Neural cell (in vitro differentiated cells): ENCODE measurements at regions not wholly inside any gene's neighbourhood (a gene's known extent, or its start where the extent isn't known, plus 50 kb on each side); places are given as distances from the start of the nearest gene placed in this dataset.

ENCODE experiments used
- H2AFZ ChIP-seq: fragments of 200-600, 300-800 bp; sonication (generic), shearing (Covaris generic); 2 replicates; pipeline ENCODE4 v1.6.0; 2014; ENCODE audit warnings: low read depth, mild to moderate bottlenecking, antibody characterized with exemption, low read length, moderate library complexity
- H3F3A ChIP-seq: fragments of 200-600 bp; shearing (Covaris generic); 2 replicates; pipeline ENCODE4 v1.6.1; 2016; ENCODE audit warnings: mild to moderate bottlenecking, moderate library complexity, mixed read lengths, antibody characterized with exemption, low read length; ENCODE audit not compliant: insufficient read depth, poor library complexity, severe bottlenecking
- H3K27ac ChIP-seq: fragments of 200-600, 300-800 bp; sonication (generic), shearing (Covaris generic); 2 replicates; pipeline ENCODE4 v1.5.1; 2014; ENCODE audit warnings: mild to moderate bottlenecking, low read length, moderate library complexity
- H3K27me3 ChIP-seq: fragments of 300-800, 200-600 bp; sonication (generic), shearing (Covaris generic); 2 replicates; pipeline ENCODE4 v1.6.0; 2014; ENCODE audit warnings: mild to moderate bottlenecking, low read depth, low read length, moderate library complexity; ENCODE audit not compliant: insufficient read depth
- H3K36me3 ChIP-seq: fragments of 300-800, 200-600 bp; sonication (generic), shearing (Covaris generic); 2 replicates; pipeline ENCODE4 v1.5.1; 2014; ENCODE audit warnings: mild to moderate bottlenecking, antibody characterized with exemption, low read length, moderate library complexity; ENCODE audit not compliant: insufficient read depth
- H3K4me2 ChIP-seq: fragments of 300-800, 200-600 bp; sonication (generic), shearing (Covaris generic); 2 replicates; pipeline ENCODE4 v1.6.0; 2014; ENCODE audit warnings: mild to moderate bottlenecking, low read length
- H3K4me3 ChIP-seq: fragments of 300-800, 200-600 bp; sonication (generic), shearing (Covaris generic); 2 replicates; pipeline ENCODE4 v1.5.1; 2014; ENCODE audit warnings: mild to moderate bottlenecking, low read length, moderate library complexity
- H3K79me2 ChIP-seq: fragments of 200-600 bp; shearing (Covaris generic); replicated peaks from 2 replicates; pipeline ENCODE4 v1.6.0; 2014; ENCODE audit warnings: mild to moderate bottlenecking, low read length, moderate library complexity; ENCODE audit not compliant: insufficient read depth
- H3K9ac ChIP-seq: fragments of 300-800, 200-600 bp; sonication (generic), shearing (Covaris generic); 2 replicates; pipeline ENCODE4 v1.6.1; 2016; ENCODE audit warnings: mild to moderate bottlenecking, low read length, mixed read lengths
- H3K9me2 ChIP-seq: fragments of 200-600 bp; shearing (Covaris generic); 2 replicates; pipeline ENCODE4 v1.6.1; 2016; ENCODE audit warnings: mild to moderate bottlenecking, low read length, mixed read lengths; ENCODE audit not compliant: insufficient read depth
- H3K9me3 ChIP-seq: fragments of 200-600, 300-800 bp; sonication (generic), shearing (Covaris generic); 2 replicates; pipeline ENCODE4 v1.6.1; 2016; ENCODE audit warnings: mild to moderate bottlenecking, mixed run types, low read length, moderate library complexity, mixed read lengths
- H4K20me1 ChIP-seq: fragments of 200-600 bp; shearing (Covaris generic); 2 replicates; pipeline ENCODE4 v1.6.1; 2016; ENCODE audit warnings: mild to moderate bottlenecking, mixed run types; ENCODE audit not compliant: insufficient read depth
- CTCF ChIP-seq: fragments of 450-650 bp; IDR thresholded peaks from 2 replicates; pipeline ENCODE4 v1.5.1; 2014; ENCODE audit warnings: antibody characterized with exemption, mild to moderate bottlenecking, moderate library complexity; ENCODE audit not compliant: poor library complexity, severe bottlenecking
- EP300 ChIP-seq: fragments of 450-650 bp; conservative IDR thresholded peaks from 2 replicates; pipeline ENCODE4 v1.6.1; 2014; ENCODE audit warnings: antibody characterized with exemption, mild to moderate bottlenecking, moderate library complexity; ENCODE audit not compliant: poor library complexity, severe bottlenecking
- EZH2 ChIP-seq: fragments of 200-600, 300-800 bp; shearing (Covaris generic), sonication (generic); IDR thresholded peaks from 2 replicates; pipeline ENCODE4 v1.6.1; 2014; ENCODE audit warnings: antibody characterized with exemption, low read length, borderline replicate concordance, mild to moderate bottlenecking; ENCODE audit not compliant: insufficient read depth, poor library complexity, severe bottlenecking
- MXI1 ChIP-seq: fragments of 450-650 bp; conservative IDR thresholded peaks from 2 replicates; pipeline ENCODE4 v1.6.1; 2014; ENCODE audit warnings: antibody characterized with exemption, mild to moderate bottlenecking; ENCODE audit not compliant: poor library complexity, severe bottlenecking
- POLR2AphosphoS5 ChIP-seq: IDR thresholded peaks from 2 replicates; pipeline ENCODE4 v1.6.1; 2012
- RAD21 ChIP-seq: fragments of 450-650 bp; conservative IDR thresholded peaks from 2 replicates; pipeline ENCODE4 v1.6.1; 2014; ENCODE audit warnings: antibody characterized with exemption, mild to moderate bottlenecking, moderate library complexity
- REST ChIP-seq: IDR thresholded peaks from 2 replicates; pipeline ENCODE4 v1.6.1; 2012; ENCODE audit warnings: borderline replicate concordance
- SMC3 ChIP-seq: fragments of 450-650 bp; conservative IDR thresholded peaks from 2 replicates; pipeline ENCODE4 v1.6.1; 2014; ENCODE audit warnings: antibody characterized with exemption, mild to moderate bottlenecking, moderate library complexity; ENCODE audit not compliant: poor library complexity
- TAF1 ChIP-seq: IDR thresholded peaks from 2 replicates; pipeline ENCODE4 v1.6.1; 2012; ENCODE audit warnings: low read depth

GRCh38 chr5:120954255-120954654 is 490.2 kb downstream of the PRR16 start:
- Histone ChIP-seq H3K4me3 (no peak overlapping the region), H3K79me2 (no peaks in the 10 kb centered on the region), H3F3A (no peaks in the 10 kb centered on the region), H3K9ac (no peak overlapping the region), H3K9me2 (no peaks in the 10 kb centered on the region), H3K9me3 (no peaks in the 10 kb centered on the region), H3K27me3 (no peaks in the 10 kb centered on the region), H4K20me1 (no peaks in the 10 kb centered on the region), H3K4me2 (no peak overlapping the region), H3K27ac (no peak overlapping the region), H2AFZ (no peak overlapping the region), H3K36me3 (no peaks in the 10 kb centered on the region)
- TF ChIP-seq EP300: no peak
- no peak for TF ChIP-seq CTCF
- TF ChIP-seq TAF1: no peak
- TF ChIP-seq EZH2: no peak
- TF ChIP-seq SMC3: no peak
- TF ChIP-seq POLR2AphosphoS5: no peak
- TF ChIP-seq MXI1: no peak
- TF ChIP-seq RAD21: no peak
- TF ChIP-seq REST: no peak

DNA sequence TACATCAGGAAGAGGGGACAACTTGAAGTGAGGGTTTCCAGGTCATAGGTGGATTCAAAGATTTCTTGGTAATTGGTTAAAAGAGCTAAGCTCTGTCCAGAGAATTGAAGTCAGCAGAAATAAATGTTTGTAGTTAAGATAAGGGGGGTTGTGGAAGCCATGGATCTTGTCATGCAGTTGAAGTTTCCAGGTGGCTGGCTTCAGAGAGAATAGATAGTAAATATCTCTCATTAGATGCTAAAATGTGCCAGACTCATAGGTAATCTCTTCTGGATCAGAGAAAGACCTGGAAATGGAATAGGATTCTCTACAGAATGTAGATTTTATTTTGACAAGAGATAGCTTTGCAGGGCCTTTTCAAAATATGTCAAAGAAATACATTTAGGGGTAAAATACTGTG is 491.7 kb downstream of the PRR16 start:
- TF ChIP-seq MXI1: no peak
- TF ChIP-seq EZH2: no peak
- Histone ChIP-seq H3F3A (no peaks in the 10 kb centered on the region), H3K36me3 (no peaks in the 10 kb centered on the region), H3K27ac (no peak overlapping the region), H3K4me2 (no peak overlapping the region), H2AFZ (no peak overlapping the region), H3K79me2 (no peaks in the 10 kb centered on the region), H3K4me3 (no peak overlapping the region), H3K9ac (no peak overlapping the region), H4K20me1 (no peaks in the 10 kb centered on the region), H3K9me3 (no peaks in the 10 kb centered on the region), H3K9me2 (no peaks in the 10 kb centered on the region), H3K27me3 (no peaks in the 10 kb centered on the region)
